COR-L47 (cell line): ENCODE measurements at regions not wholly inside any gene's neighbourhood (a gene's known extent, or its start where the extent isn't known, plus 50 kb on each side); places are given as distances from the start of the nearest gene placed in this dataset.

Experiments
- DNase-seq: peaks from one replicate; lab custom pipeline; 2025; lab: John Stamatoyannopoulos, UW

DNA sequence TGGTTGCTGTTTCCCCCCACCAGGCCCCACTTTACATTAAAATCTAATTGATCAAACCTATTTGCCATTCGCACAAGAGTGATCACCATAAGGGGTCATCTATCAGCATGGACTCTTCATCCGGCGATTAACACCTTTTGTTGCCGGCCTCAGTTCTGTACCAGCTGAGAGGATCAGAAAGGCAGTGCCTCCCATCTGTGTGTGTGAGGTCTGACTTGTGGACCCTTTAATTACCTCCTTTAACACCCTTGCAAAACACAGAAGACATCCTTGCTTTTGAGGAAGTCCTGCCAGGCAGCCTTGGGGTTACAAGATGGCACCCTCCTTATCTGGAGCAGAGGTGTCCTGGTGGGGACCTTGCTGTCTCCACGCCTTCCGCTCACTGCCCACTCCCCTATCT, 77.2 kb upstream of the IRX3 start:
- no peak for DNase-seq

DNA sequence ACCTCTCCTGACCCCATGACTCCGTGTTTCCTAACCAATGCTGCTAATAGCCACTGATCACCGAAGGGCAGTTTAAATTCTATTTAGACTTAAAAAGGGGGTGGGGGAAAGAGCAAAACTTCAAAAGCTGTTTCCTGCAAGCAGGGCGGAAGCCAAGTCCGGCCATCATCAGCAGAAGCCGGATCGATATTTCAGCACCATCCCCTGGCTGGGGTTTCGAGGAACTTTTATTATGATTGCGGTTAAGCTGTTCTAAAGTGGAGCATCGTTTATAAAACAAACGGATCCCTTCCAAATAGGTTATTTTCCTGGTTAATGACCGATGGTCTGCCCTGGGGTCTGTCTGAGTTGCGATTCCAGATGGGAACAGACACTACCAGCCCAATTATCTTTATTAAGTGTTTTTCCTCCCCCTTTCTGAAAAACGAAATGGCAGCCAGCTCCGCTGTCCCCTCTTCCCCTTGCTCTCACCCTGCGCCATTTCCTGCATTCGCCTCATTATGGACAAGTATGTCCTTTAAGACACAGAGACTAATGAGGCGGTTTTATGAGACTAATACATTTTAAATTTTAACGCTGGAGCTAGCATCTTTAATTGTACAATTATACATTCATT, 76.1 kb upstream of the IRX3 start:
- DNase-seq, result no peak

DNA sequence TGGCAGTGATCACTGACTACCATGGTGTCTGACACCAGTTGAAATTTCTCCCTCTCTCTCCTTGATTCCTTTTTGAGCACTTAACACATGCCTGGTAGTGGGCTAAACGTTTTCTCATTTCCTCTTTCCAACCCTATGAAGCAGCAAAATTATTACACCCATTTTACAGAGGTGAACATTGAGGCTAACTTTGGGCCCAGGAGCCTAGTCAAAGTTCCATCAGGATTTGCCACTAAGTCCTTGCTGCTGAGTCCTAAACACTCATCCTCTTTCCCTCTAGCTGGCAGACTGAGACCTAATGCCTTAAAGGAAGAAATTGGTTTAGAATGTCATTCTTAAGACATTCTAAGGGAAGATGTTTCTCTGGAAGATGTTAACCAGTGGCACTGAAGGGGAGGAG, 74.7 kb upstream of the IRX3 start:
- DNase-seq, result no peak

DNA sequence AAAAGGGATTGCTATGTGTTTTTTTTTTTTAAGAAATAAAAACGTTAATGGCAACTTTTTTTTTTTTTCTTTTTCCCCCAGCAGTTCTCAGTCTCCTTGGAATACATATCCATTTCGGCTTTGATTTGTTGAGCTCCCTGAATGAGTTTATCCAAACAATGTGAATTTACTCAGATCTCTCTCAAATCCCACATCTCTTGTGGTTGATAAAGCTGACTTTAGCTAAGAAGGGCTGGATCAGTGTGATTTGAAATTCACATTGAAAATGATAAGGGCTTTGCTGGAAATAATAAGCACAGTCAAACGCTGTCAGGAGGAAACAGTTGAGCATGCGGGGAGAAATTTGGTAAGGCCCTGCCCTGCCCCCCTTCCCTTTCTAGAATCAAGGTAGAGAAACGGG, 74.1 kb upstream of the IRX3 start:
- no peak for DNase-seq

DNA sequence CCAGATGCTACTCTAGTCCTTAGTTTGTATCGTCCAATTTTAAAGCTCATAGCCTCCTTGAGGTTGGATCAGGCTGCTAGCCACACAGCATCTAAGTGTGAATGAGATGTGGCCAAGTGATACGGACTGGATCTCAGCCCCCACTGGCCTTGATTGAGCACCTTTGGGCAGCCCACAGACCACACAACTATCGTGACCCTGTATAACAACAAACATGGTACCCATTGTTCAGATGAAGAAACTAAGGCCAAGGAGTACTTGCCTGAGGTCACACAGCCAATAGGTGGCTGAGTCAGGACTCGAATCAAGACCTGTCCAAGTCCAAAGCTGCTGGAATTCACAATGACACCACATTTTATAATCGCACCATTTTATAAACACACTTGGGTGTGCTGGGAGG, 73.0 kb upstream of the IRX3 start:
- DNase-seq, result no peak

DNA sequence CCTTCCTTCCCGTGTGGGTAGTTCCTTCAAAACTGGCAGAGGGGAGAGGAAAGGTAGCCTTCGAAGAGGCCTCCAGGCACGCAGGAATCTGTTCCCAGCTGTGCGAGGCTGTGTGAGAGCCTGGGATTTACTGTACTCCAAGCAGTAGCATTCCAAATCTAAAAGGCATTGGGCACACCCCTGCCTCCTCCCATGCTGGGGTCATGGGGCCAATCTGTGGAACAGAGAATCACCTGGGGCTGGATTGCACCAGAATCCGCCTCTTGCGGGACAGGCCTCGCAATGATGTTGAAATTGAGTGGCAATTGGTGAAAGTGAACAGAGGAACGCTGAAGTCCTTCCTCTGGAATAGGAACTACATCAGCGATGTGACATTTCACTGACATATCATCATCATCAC, 72.5 kb upstream of the IRX3 start:
- no peak for DNase-seq

DNA sequence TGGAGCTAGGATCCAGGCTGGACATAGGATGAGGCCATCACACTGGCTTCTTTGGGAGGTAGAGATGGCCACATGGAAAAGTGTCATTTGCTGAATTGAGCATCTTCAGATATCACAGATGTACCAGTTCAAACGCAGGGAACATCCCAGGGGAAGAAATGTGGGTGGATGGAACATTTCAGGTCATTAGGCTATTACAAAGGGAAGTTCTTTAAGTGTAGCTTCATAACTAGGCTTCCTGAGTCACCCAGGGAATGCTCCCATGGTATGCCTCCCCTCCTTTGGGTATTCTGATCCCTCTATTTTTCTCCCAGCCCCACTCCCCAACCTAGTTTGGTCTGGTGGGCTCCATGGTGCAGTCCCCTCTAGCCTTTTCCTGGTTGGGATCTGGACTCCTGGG, 69.8 kb upstream of the IRX3 start:
- no peak for DNase-seq

DNA sequence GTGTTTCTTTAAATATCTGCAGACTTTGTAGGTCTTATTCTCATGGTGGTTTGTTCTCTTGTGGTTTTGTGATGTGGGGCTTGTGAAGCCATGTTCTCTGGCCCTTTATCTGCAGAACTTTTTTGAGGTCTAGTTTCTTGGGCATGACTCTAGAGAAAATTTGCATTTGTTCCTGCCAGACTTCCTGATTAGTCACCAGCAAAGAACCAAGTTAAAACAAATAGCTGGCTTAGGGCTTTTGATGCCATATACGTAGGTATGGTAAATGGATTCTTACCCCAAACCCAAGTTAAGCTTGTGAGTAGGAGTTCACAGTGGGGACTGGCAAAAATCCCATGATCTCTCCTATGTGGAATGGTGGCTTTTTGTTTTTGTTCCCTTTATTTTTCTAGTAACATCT, 68.7 kb upstream of the IRX3 start:
- no peak for DNase-seq

DNA sequence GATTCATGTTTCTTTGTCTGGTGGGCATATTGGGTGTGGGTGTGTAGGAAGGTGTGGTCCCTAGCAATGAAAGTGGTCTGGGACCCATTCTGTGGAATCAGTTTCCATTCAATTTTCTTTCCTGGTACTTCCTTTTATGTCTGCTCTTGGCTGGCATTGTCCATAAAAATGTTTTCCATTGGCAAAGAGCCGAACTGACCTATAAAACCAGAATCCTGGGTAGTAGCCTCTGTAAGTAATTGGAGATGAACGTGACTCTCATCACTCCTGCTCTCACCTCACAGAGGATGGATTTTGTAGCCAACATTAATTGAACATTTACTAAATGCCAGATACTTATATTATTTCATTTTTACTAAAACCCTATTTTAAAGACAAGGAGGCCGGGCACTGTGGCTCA, 66.5 kb upstream of the IRX3 start:
- DNase-seq, result no peak

DNA sequence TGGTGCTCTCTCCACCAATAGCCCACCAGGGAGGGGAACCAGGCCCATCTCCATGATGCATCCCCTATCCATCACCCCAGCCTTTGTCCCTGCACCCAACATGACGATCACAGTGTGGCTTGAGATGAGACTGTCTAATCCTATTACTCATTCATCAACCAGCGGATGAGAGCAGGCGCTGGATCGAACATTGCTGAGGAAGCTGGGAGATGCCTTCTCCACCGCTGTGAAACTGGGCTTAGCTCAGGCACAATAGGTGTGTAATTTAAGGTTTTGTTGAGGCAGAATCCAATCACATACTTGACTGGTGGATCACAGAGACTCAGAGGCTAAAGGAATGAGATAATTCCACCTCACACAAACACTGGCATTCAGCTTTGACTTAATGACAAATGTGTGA, 64.6 kb upstream of the IRX3 start:
- no peak for DNase-seq

DNA sequence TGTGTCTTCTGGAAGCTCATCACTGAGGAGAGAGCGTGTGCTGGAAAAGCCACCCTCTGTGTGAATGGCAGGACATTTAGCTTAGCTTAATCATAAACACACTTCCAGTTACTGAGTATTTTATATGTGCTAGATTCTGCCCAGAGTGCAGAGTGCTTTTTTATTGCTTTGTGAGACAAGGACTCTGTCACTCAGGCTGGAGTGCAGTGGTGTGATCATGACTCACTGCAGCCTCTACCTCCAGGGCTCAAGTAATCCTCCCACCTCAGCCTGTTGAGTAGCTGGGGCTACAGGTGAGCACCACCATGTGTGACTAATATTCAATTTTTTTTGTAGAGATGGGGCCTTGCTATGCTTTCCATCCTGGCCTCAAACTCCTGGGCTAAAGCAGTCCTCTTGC, 61.4 kb upstream of the IRX3 start:
- DNase-seq, result no peak

DNA sequence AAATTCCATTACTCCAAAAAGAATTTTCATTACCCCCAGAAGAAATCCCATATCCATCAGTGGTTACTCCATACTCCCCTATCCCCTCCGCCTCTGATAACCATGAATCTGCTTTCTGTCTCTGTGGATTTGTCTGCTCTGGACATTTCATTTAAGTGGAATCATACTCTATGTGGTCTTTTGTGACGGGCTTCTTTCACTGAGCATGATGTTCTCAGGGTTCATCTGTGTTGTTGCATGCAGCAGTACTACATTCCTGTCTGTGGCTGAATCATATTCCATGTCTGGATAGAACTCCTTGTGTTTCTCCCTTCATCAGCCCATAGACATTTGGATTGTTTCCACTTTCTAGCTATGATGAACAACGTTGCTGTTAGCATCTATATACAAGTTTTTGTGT, 59.5 kb upstream of the IRX3 start:
- DNase-seq, result no peak

DNA sequence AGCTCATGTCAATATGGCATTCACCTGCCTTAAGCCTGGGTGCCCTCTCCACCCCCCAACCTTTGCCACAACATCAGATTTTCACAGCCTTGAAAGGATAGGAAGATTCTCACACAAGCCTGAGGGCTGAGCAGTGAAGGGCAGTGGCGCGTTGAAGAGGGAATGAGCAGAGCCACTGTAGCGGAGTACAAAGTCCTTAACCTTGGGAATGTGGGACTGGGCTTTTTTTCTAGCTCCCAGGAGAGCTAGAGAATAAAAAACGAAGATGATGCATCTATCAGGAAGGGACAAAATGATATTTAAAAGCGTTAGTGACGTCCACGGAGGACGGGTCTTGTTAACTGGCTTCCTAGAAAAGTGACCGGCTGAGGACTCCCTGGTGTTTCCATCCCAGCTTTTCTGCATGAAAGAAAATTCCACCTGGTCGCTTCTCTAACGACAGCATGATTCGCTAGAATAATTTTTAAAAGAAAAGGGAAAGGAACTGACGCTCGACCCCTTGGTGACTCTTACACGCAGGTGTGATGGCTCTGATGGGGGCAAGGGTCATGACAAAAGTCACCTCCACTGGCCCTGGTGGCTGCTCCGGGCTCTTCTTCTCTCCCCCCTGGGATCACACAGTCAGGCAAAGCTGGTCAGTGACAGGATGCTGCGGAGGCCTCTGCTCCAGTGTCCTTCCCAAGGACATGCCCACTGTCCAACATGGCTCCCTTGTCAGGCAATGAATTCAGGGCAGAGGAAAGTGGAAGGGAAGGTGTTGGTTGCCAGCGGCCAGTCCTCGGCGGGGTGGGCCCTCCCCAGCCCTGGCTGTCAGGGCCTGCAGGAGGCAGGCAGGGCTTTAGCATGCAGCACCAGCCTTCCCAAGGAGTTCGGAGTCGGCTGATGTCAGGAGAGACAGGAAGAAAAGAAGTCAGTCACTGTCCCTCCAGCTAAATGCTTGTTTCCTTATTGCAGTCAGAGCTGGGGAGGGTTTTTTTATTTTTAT, 58.4 kb upstream of the IRX3 start:
- DNase-seq, result no peak

DNA sequence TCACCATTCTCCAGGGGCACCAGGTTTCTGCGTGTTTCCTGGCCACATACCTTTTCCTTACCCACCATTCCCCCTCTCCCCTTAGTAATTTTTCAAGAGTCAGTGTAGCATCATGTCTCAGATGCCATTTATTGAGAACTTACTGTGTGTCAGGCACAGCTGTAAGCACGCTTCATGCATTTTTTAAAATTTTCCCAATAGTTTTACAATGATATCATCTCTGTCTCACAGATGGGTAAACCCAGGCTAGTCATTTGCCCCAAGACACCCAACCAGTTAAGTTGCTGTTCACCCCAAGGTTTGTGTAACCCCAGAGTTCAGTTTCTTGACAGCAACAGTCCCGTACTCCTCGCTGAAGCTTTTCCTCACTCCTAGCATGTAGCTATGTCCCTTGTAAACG, 56.4 kb upstream of the IRX3 start:
- DNase-seq, result no peak

DNA sequence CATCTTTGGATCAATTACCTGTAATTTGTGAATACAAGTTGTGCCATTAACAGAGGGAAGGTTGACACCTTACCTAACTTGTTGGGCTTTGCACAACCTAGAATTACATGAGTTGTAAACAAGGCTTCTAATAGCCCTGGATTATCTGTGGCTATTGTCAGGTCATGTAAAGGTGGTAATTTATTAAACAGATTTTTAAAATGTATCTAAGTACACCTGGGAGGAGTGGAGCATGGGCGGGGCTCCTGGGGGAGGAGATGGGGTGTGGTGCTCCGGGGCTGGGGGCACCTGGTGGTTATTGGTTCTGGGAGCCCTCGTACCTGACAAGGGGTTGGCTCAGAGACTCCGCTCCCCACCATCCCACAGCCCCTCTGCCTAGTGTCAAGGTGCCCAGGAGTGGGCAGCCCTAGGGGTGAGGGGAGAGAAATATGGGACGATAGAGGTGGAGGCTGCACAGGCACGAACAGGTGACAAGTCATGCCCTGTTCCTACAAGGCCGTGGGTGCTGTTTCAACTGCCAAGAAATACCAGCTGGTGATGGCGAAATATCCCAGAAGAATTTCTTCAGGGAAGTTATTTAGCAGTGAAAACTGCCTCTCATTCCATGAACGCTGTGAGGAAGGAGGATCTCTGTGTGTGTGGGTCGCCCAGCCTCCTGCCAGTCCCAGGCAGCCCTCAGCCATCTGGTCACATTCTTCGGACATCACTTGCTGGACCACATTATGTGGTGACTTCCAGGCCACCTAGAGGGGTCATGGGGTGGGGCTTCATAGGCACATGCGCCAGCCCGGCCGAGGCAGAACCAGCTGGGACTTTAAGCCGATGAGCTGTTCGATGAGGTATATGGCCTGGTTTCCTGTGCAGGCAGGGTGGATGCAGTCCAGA, 55.5 kb upstream of the IRX3 start:
- peak; percentile 24 for DNase-seq

DNA sequence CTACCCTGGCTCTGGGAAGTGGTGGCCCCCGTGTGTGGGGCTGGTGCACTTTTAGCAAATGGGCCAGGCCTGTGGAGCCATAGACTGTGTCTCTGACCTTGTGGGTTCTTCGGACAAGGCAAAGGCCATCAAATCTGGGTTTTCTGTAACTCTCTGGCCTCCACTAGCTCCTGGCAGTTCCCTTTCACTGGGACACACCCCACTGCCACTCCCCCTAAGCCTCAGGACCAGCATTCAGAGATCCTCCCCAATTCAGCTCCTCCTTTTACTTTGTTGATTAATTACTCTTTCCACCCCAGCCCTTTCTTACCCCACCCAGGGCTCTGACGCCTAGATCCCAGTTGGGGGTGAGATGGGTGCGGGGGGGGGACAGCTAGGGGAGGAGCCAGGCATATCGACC, 53.9 kb upstream of the IRX3 start:
- no peak for DNase-seq

DNA sequence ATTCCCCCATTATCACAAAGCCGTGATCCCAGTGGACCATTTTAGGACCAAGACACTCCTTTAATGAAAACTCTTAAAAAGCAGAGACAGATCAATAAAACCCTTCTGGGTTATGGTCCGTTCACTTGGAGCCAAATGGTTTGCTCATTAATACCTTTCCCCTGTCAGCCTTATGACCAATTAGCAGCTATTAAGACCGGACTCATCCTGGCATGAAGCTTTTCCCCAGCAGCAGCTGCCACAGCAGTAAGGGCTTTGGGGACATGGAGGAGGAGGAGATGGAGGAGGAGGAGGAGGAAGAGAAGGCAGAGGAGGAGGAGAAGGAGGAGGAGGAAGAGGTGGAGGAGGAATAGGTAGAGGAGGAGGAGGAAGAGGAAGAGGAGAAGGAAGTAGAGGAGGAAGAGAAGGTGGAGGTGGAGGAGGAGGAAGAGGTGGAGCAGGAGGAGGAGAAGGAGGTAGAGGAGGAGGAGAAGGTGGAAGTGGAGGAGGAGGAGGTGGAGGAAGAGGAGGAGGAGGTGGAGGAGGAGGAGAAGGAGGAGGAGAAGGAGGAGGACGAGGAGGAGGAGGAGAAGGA, 50.1 kb upstream of the IRX3 start:
- DNase-seq, result no peak
